ENCODE measurements at regions not wholly inside any gene's neighbourhood (a gene's known extent, or its start where the extent isn't known, plus 50 kb on each side); places are given as distances from the start of the nearest gene placed in this dataset.

GRCh38 chr4:115929373-115929772, 816.0 kb upstream of the NDST4 start:
- no peak for TF ChIP-seq POLR2A (IDR thresholded peaks at IDR 0.05)
- no peak overlapping the region for H3K4me3 ChIP-seq
- intact Hi-C loops (cut with DNase I; ENCODE audit: low total_unique reads): no loop called here
- no peaks in the 10 kb centered on the region for H3K4me1 ChIP-seq
- H3K27me3 ChIP-seq: no peaks in the 10 kb centered on the region
- no peak for DNase-seq
- no peaks in the 10 kb centered on the region for H3K9me3 ChIP-seq
- WGBS, 2 donors: 78 to 84% methylated on average over 1 of the region's 1 CpG
- H3K36me3 ChIP-seq (ENCODE audit: low read depth, missing control alignments): no peaks in the 10 kb centered on the region
- H3K27ac ChIP-seq: no peak overlapping the region

GRCh38 chr4:115927382-115927781, 814.0 kb upstream of the NDST4 start:
- intact Hi-C loops (cut with DNase I; ENCODE audit: low total_unique reads): no loop called here
- Histone ChIP-seq H3K4me1 (no peaks in the 10 kb centered on the region), H3K27me3 (no peaks in the 10 kb centered on the region), H3K4me3 (no peak overlapping the region), H3K36me3 (ENCODE audit: low read depth, missing control alignments) (no peaks in the 10 kb centered on the region), H3K9me3 (no peaks in the 10 kb centered on the region), H3K27ac (no peak overlapping the region)
- 72 to 74% methylated on average over 5 of the region's 5 CpGs for WGBS, 2 donors
- no peak for TF ChIP-seq CTCF (IDR thresholded peaks at IDR 0.05)
- no peak for TF ChIP-seq POLR2A (IDR thresholded peaks at IDR 0.05)
- no peak for DNase-seq

GRCh38 chr4:115923152-115923551, 809.7 kb upstream of the NDST4 start:
- Histone ChIP-seq H3K4me1 (no peaks in the 10 kb centered on the region), H3K4me3 (no peak overlapping the region), H3K27ac (no peak overlapping the region), H3K27me3 (no peaks in the 10 kb centered on the region), H3K36me3 (ENCODE audit: low read depth, missing control alignments) (no peaks in the 10 kb centered on the region), H3K9me3 (no peaks in the 10 kb centered on the region)
- DNase-seq: no peak
- intact Hi-C loops (cut with DNase I; ENCODE audit: low total_unique reads): no loop called here
- WGBS, 2 donors: 76 to 80% methylated on average over 1 of the region's 1 CpG
- TF ChIP-seq POLR2A (IDR thresholded peaks at IDR 0.05) (no peak), CTCF (IDR thresholded peaks at IDR 0.05) (no peak)

GRCh38 chr4:115920637-115921036, 807.2 kb upstream of the NDST4 start:
- WGBS, 2 donors: 34 to 82% methylated on average over 11 to 18 of the region's 18 CpGs

GRCh38 chr4:115918149-115918548, 804.7 kb upstream of the NDST4 start:
- intact Hi-C loops (cut with DNase I; ENCODE audit: low total_unique reads): no loop called here
- Histone ChIP-seq H3K27me3 (no peaks in the 10 kb centered on the region), H3K4me1 (no peaks in the 10 kb centered on the region), H3K4me3 (no peak overlapping the region), H3K27ac (no peak overlapping the region), H3K36me3 (ENCODE audit: low read depth, missing control alignments) (no peaks in the 10 kb centered on the region), H3K9me3 (no peaks in the 10 kb centered on the region)
- TF ChIP-seq CTCF (IDR thresholded peaks at IDR 0.05) (no peak), POLR2A (IDR thresholded peaks at IDR 0.05) (no peak)
- DNase-seq: no peak

More at GRCh38 chr4:115920637-115921036, 807.2 kb upstream of the NDST4 start:
- no peaks in the 10 kb centered on the region for H3K36me3 ChIP-seq (ENCODE audit: low read depth, missing control alignments)
- no peaks in the 10 kb centered on the region for H3K4me1 ChIP-seq
- H3K27ac ChIP-seq: no peak overlapping the region
- intact Hi-C loops (cut with DNase I; ENCODE audit: low total_unique reads): no loop called here
- TF ChIP-seq POLR2A (IDR thresholded peaks at IDR 0.05): no peak
- no peak for TF ChIP-seq CTCF (IDR thresholded peaks at IDR 0.05)
- no peaks in the 10 kb centered on the region for H3K9me3 ChIP-seq
- no peaks in the 10 kb centered on the region for H3K27me3 ChIP-seq
- DNase-seq: no peak
- H3K4me3 ChIP-seq: no peak overlapping the region
